Caco-2 (cell line): ENCODE measurements at regions not wholly inside any gene's neighbourhood (a gene's known extent, or its start where the extent isn't known, plus 50 kb on each side); places are given as distances from the start of the nearest gene placed in this dataset.
A peak's percentile ranks its signal among the peaks of the same experiment; 100 is the strongest.

Experiments
- BruUV-seq: library from RNA; stranded (reverse); fragments of 400-500 nt; replicated peaks from 2 replicates; lab custom pipeline; 2021; lab: Mats Ljungman, UMichigan
- CTCF ChIA-PET: fragments of 300-600 bp; sonication (Branson Sonifier 250); formaldehyde crosslinking; loops from one replicate; lab custom pipeline; 2022; ENCODE audit warnings: antibody characterized with exemption; lab: Charles Lee
- POLR2A ChIA-PET: fragments of 300-600 bp; sonication (Branson Sonifier 250); formaldehyde crosslinking; loops from one replicate; lab custom pipeline; 2022; ENCODE audit warnings: antibody characterized with exemption; lab: Charles Lee
- DNase-seq, 2 experiments: peaks; one replicate each; pipeline versions ENCODE4 v3.0.0 to v3.0.0-alpha.2; 2020 to 2022
- H3K27me3 ChIP-seq: replicated peaks from 2 replicates; pipeline ENCODE4 v1.6.0; 2011; ENCODE audit warnings: low read length; ENCODE audit not compliant: control insufficient read depth, insufficient read depth
- H3K36me3 ChIP-seq: 2 replicates; pipeline ENCODE4 v1.5.1; 2011; ENCODE audit warnings: low read length; ENCODE audit not compliant: control insufficient read depth, insufficient read depth
- H3K4me1 ChIP-seq: fragments of 250-450 bp; sonication (Bioruptor Pico); 2 replicates; pipeline ENCODE4 v1.5.1; 2020; ENCODE audit warnings: mild to moderate bottlenecking
- H3K4me3 ChIP-seq: 2 replicates; pipeline ENCODE4 v1.5.1; 2011; ENCODE audit warnings: low read depth, mild to moderate bottlenecking, control low read depth, low read length
- H3K9me3 ChIP-seq: fragments of 250-450 bp; sonication (Bioruptor Pico); 2 replicates; pipeline ENCODE4 v1.5.1; 2020; ENCODE audit warnings: mild to moderate bottlenecking, moderate library complexity
- H3K27ac Mint-ChIP-seq: one replicate; pipeline ENCODE4 v1.8.0; 2022; ENCODE audit warnings: mixed read lengths; ENCODE audit not compliant: unreplicated experiment
- H3K27me3 Mint-ChIP-seq: one replicate; pipeline ENCODE4 v1.8.0; 2022; ENCODE audit warnings: mixed read lengths; ENCODE audit not compliant: insufficient read depth, unreplicated experiment
- H3K36me3 Mint-ChIP-seq: one replicate; pipeline ENCODE4 v1.8.0; 2022; ENCODE audit warnings: mild to moderate bottlenecking, mixed read lengths; ENCODE audit not compliant: insufficient read depth, unreplicated experiment
- H3K4me1 Mint-ChIP-seq: one replicate; pipeline ENCODE4 v1.8.0; 2022; ENCODE audit warnings: low read depth, mixed read lengths; ENCODE audit not compliant: unreplicated experiment
- H3K4me3 Mint-ChIP-seq: one replicate; pipeline ENCODE4 v1.8.0; 2022; ENCODE audit warnings: mild to moderate bottlenecking, moderate library complexity, mixed read lengths; ENCODE audit not compliant: unreplicated experiment
- H3K9me3 Mint-ChIP-seq: one replicate; pipeline ENCODE4 v1.8.0; 2022; ENCODE audit warnings: mixed read lengths; ENCODE audit not compliant: unreplicated experiment
- intact Hi-C: fragments of 100-400 bp; cut with micrococcal nuclease; formaldehyde crosslinking; loops from one replicate; pipeline ENCODE4 v1.10.0; 2022; ENCODE audit not compliant: unreplicated experiment
- TF ChIP-seq, protein P1 (sequence below), 2 experiments: fragments of 200-600 bp in 1 of 2; IDR thresholded peaks; 1 replicate in 1 of 2; 2 replicates in 1 of 2; pipeline versions ENCODE4 v1.5.1 to v1.8.0; 2011 to 2022; ENCODE audit warnings: antibody characterized with exemption in 1 of 2, control low read depth in 1 of 2, inconsistent platforms in 1 of 2, low read depth in 1 of 2, low read length in 1 of 2, mild to moderate bottlenecking in 1 of 2, moderate library complexity in 1 of 2; ENCODE audit not compliant: insufficient read depth in 1 of 2, severe bottlenecking in 1 of 2, unreplicated experiment in 1 of 2

DNA sequence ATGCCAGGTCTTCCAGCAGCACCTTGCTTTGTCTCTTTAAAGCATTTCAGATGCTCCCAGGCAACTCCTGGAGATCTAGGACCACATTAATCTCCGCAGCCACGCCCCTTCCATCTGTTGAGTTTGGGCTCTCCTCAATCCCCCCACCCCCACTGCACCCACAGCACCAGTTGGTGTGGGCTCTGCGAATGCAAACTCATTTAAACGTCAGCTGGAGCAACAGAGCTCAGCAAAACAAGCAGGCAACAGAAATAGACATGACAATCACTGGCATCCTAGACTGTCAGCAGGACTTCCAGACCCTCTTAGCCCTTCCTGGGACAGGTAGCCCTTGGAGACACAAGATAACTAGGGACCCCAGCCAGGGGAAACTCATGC lies 106.9 kb downstream of the LSM3 start:
- Mint-ChIP-seq H3K27me3 (no peaks in the 10 kb centered on the region), H3K27ac (peak overlapping the region; percentile 35), H3K9me3 (no peaks in the 10 kb centered on the region), H3K36me3 (no peaks in the 10 kb centered on the region), H3K4me3 (no peak overlapping the region), H3K4me1 (peaks cover 22% of the 10 kb centered on the region)
- H3K9me3 ChIP-seq = no peaks in the 10 kb centered on the region
- BruUV-seq = no TSS peak
- H3K27me3 ChIP-seq = no peaks in the 10 kb centered on the region
- CTCF ChIA-PET = no interaction called here
- H3K4me3 ChIP-seq = no peak overlapping the region
- TF ChIP-seq, protein P1, sequence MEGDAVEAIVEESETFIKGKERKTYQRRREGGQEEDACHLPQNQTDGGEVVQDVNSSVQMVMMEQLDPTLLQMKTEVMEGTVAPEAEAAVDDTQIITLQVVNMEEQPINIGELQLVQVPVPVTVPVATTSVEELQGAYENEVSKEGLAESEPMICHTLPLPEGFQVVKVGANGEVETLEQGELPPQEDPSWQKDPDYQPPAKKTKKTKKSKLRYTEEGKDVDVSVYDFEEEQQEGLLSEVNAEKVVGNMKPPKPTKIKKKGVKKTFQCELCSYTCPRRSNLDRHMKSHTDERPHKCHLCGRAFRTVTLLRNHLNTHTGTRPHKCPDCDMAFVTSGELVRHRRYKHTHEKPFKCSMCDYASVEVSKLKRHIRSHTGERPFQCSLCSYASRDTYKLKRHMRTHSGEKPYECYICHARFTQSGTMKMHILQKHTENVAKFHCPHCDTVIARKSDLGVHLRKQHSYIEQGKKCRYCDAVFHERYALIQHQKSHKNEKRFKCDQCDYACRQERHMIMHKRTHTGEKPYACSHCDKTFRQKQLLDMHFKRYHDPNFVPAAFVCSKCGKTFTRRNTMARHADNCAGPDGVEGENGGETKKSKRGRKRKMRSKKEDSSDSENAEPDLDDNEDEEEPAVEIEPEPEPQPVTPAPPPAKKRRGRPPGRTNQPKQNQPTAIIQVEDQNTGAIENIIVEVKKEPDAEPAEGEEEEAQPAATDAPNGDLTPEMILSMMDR (IDR thresholded peaks at IDR 0.05; ENCODE audit: insufficient read depth in 1 of 2, low read depth in 1 of 2, low read length in 1 of 2, severe bottlenecking in 1 of 2, unreplicated experiment in 1 of 2) = no peak
- POLR2A ChIA-PET = no interaction called here
- H3K4me1 ChIP-seq = peaks cover 29% of the 10 kb centered on the region
- DNase-seq = no peak
- intact Hi-C loops = no loop called here
- no peaks in the 10 kb centered on the region for H3K36me3 ChIP-seq

GRCh38 chr3:14286887-14287500 lies 108.4 kb downstream of the LSM3 start:
- TF ChIP-seq, protein P1 (IDR thresholded peaks at IDR 0.05; ENCODE audit: insufficient read depth in 1 of 2, low read depth in 1 of 2, low read length in 1 of 2, severe bottlenecking in 1 of 2, unreplicated experiment in 1 of 2) = no peak
- intact Hi-C loops = no loop called here
- peaks cover 36% of the 10 kb centered on the region for H3K4me1 ChIP-seq
- no TSS peak for BruUV-seq
- no peaks in the 10 kb centered on the region for H3K27me3 ChIP-seq
- H3K4me3 Mint-ChIP-seq = no peak overlapping the region
- H3K36me3 Mint-ChIP-seq = no peaks in the 10 kb centered on the region
- ChIA-PET CTCF (no interaction called here), POLR2A (no interaction called here)
- H3K9me3 ChIP-seq = no peaks in the 10 kb centered on the region
- no peak for DNase-seq
- H3K4me3 ChIP-seq = no peak overlapping the region
- H3K27me3 Mint-ChIP-seq = no peaks in the 10 kb centered on the region
- H3K9me3 Mint-ChIP-seq = no peaks in the 10 kb centered on the region
- no peak overlapping the region for H3K27ac Mint-ChIP-seq
- H3K4me1 Mint-ChIP-seq = peaks cover 27% of the 10 kb centered on the region
- no peaks in the 10 kb centered on the region for H3K36me3 ChIP-seq

DNA sequence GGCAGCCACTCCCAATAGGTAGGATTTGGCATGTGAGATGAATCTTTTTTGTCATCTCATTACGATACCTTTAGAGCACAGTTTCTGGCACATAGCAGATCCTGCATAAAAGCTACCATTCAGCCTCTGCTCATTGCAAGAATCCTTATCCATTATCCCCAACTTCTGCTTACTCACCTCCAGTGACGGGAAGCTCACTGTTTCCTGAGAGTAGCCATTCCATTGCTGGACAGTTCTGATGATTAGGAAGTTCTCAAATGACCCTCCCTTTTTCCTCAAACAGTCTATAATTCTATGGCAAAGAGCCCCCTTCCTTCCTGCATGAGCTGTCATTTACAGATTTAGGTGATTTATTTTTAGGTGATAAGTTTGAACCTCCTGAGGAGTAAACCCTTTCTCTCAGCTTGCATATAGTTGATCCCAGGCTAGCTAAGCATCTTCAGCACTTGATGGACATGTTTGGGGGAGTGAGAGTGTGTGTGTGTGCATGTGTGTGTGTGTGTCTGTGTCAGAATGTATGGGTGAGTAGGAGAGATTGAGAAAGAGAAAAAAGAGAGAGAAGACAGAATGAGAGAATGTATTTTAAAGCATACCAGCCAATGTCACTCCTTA lies 109.7 kb downstream of the LSM3 start:
- peak overlapping the region; percentile 95 for H3K27ac Mint-ChIP-seq
- no peak overlapping the region for H3K4me3 ChIP-seq
- TF ChIP-seq, protein P1 (IDR thresholded peaks at IDR 0.05; ENCODE audit: insufficient read depth in 1 of 2, low read depth in 1 of 2, low read length in 1 of 2, severe bottlenecking in 1 of 2, unreplicated experiment in 1 of 2) = no peak
- CTCF ChIA-PET = interaction anchor here (1.2 kb wide), 1 partner anchor 85 kb away, joined by 3 read pairs; no protein-coding TSS in a partner anchor
- H3K4me1 Mint-ChIP-seq = peaks cover 27% of the 10 kb centered on the region
- no peaks in the 10 kb centered on the region for H3K36me3 ChIP-seq
- no peaks in the 10 kb centered on the region for H3K9me3 Mint-ChIP-seq
- H3K36me3 Mint-ChIP-seq = no peaks in the 10 kb centered on the region
- BruUV-seq = no TSS peak
- no peaks in the 10 kb centered on the region for H3K27me3 Mint-ChIP-seq
- H3K27me3 ChIP-seq = no peaks in the 10 kb centered on the region
- intact Hi-C loops = no loop called here
- POLR2A ChIA-PET = no interaction called here
- H3K4me3 Mint-ChIP-seq = no peak overlapping the region
- no peak for DNase-seq
- H3K4me1 ChIP-seq = peaks cover 47% of the 10 kb centered on the region
- H3K9me3 ChIP-seq = no peaks in the 10 kb centered on the region
